GM12864 (cell line): ENCODE measurements at regions not wholly inside any gene's neighbourhood (a gene's known extent, or its start where the extent isn't known, plus 50 kb on each side); places are given as distances from the start of the nearest gene placed in this dataset.
A peak's percentile ranks its signal among the peaks of the same experiment; 100 is the strongest.

Source experiments
- DNase-seq: peaks from one replicate; pipeline ENCODE4 v3.0.0-alpha.2; 2011; ENCODE audit warnings: low read depth
- H3K4me3 ChIP-seq: 2 replicates; pipeline ENCODE4 v1.5.1; 2011; ENCODE audit warnings: mild to moderate bottlenecking, low read depth, low read length, control low read depth
- CTCF ChIP-seq: IDR thresholded peaks from 2 replicates; pipeline ENCODE4 v1.5.1; 2011; ENCODE audit warnings: low read depth, mild to moderate bottlenecking, moderate library complexity, low read length, control low read depth, inconsistent platforms; ENCODE audit errors: missing control alignments

- no peak overlapping the region for H3K4me3 ChIP-seq
- TF ChIP-seq CTCF: no peak
- DNase-seq: no peak
These were observed 103.2 kb upstream of the ST8SIA2 start for GRCh38 chr15:92290359-92290992.

GRCh38 chr15:92291900-92292299 lies 101.8 kb upstream of the ST8SIA2 start:
- DNase-seq: no peak

GRCh38 chr15:92294759-92295158 lies 98.9 kb upstream of the ST8SIA2 start:
- H3K4me3 ChIP-seq: no peak overlapping the region
- no peak for DNase-seq
- TF ChIP-seq CTCF: no peak

More at GRCh38 chr15:92291900-92292299, 101.8 kb upstream of the ST8SIA2 start:
- TF ChIP-seq CTCF: no peak
- H3K4me3 ChIP-seq: no peak overlapping the region

GRCh38 chr15:92304223-92304975 lies 89.3 kb upstream of the ST8SIA2 start:
- DNase-seq: no peak
- no peak for TF ChIP-seq CTCF

GRCh38 chr15:92305343-92305742 lies 88.3 kb upstream of the ST8SIA2 start:
- H3K4me3 ChIP-seq: no peak overlapping the region
- DNase-seq: no peak
- no peak for TF ChIP-seq CTCF

More at GRCh38 chr15:92304223-92304975, 89.3 kb upstream of the ST8SIA2 start:
- no peak overlapping the region for H3K4me3 ChIP-seq

GRCh38 chr15:92306663-92307062 lies 87.0 kb upstream of the ST8SIA2 start:
- DNase-seq: no peak
- no peak overlapping the region for H3K4me3 ChIP-seq
- TF ChIP-seq CTCF: peak; percentile 30
